OCI-LY3 (cell line): ENCODE measurements at regions not wholly inside any gene's neighbourhood (a gene's known extent, or its start where the extent isn't known, plus 50 kb on each side); places are given as distances from the start of the nearest gene placed in this dataset.

Source experiments
- CTCF ChIP-seq: fragments of 200-600, 300-600 bp; sonication (generic); IDR thresholded peaks from 2 replicates; pipeline ENCODE4 v1.5.1; 2014; ENCODE audit warnings: antibody characterized with exemption, low read length, low read depth
- EZH2phosphoT487 ChIP-seq: fragments of 200-600 bp; shearing (Covaris generic); IDR thresholded peaks from 2 replicates; pipeline ENCODE4 v1.6.1; 2018; ENCODE audit warnings: antibody characterized with exemption, mixed run types, low read depth

GRCh38 chr5:4881366-4882002, 258.6 kb upstream of the ADAMTS16 start:
- TF ChIP-seq CTCF (no peak), EZH2phosphoT487 (no peak)
